ENCODE measurements at regions not wholly inside any gene's neighbourhood (a gene's known extent, or its start where the extent isn't known, plus 50 kb on each side); places are given as distances from the start of the nearest gene placed in this dataset.

GRCh38 chr21:28419811-28420210 is 572.9 kb downstream of the LTN1 start:
- ATAC-seq (ENCODE audit: insufficient number of reproducible peaks, low FRiP score, low read depth) = no peak
- Histone ChIP-seq H3K36me3 (no peaks in the 10 kb centered on the region), H3K27me3 (replicated peaks; ENCODE audit: insufficient read depth) (no peaks in the 10 kb centered on the region), H3K9me3 (no peaks in the 10 kb centered on the region), H3K27ac (no peak overlapping the region), H3K4me3 (no peak overlapping the region), H3K4me1 (ENCODE audit: control insufficient read depth in 1 of 2, low read depth in 2 of 2) (peaks cover 3 to 7% of the 10 kb centered on the region in 2 donors)
- no peak for TF ChIP-seq CTCF (IDR thresholded peaks at IDR 0.05)
- DNase-seq (ENCODE audit: low spot score) = no peak

GRCh38 chr21:28418726-28419514 is 573.8 kb downstream of the LTN1 start:
- Histone ChIP-seq H3K36me3 (no peaks in the 10 kb centered on the region), H3K9me3 (no peaks in the 10 kb centered on the region), H3K4me3 (no peak overlapping the region), H3K27me3 (replicated peaks; ENCODE audit: insufficient read depth) (no peaks in the 10 kb centered on the region), H3K4me1 (ENCODE audit: control insufficient read depth in 1 of 2, low read depth in 2 of 2) (peaks cover 3 to 7% of the 10 kb centered on the region in 2 donors), H3K27ac (no peak overlapping the region)
- DNase-seq (ENCODE audit: low spot score) (no peak), ATAC-seq (ENCODE audit: insufficient number of reproducible peaks, low FRiP score, low read depth) (no peak)
- TF ChIP-seq CTCF (IDR thresholded peaks at IDR 0.05) = no peak

- Histone ChIP-seq H3K36me3 (no peaks in the 10 kb centered on the region), H3K27ac (no peak overlapping the region), H3K4me3 (no peak overlapping the region), H3K9me3 (no peaks in the 10 kb centered on the region), H3K27me3 (replicated peaks; ENCODE audit: insufficient read depth) (no peaks in the 10 kb centered on the region), H3K4me1 (ENCODE audit: control insufficient read depth in 1 of 2, low read depth in 2 of 2) (no peaks in the 10 kb centered on the region)
- no peak for TF ChIP-seq CTCF (IDR thresholded peaks at IDR 0.05)
- ATAC-seq (ENCODE audit: insufficient number of reproducible peaks, low FRiP score, low read depth) = no peak
- DNase-seq (ENCODE audit: low spot score) = no peak
These were observed 582.4 kb downstream of the LTN1 start for GRCh38 chr21:28410256-28410655.

- no peak for TF ChIP-seq CTCF (IDR thresholded peaks at IDR 0.05)
- no peaks in the 10 kb centered on the region for H3K4me1 ChIP-seq (ENCODE audit: control insufficient read depth in 1 of 2, low read depth in 2 of 2)
- H3K4me3 ChIP-seq = no peak overlapping the region
- no peaks in the 10 kb centered on the region for H3K27me3 ChIP-seq (replicated peaks; ENCODE audit: insufficient read depth)
- ATAC-seq (ENCODE audit: insufficient number of reproducible peaks, low FRiP score, low read depth) (no peak), DNase-seq (ENCODE audit: low spot score) (no peak)
- no peak overlapping the region for H3K27ac ChIP-seq
- no peaks in the 10 kb centered on the region for H3K36me3 ChIP-seq
- H3K9me3 ChIP-seq = no peaks in the 10 kb centered on the region
These were observed 590.1 kb downstream of the LTN1 start for GRCh38 chr21:28402616-28402989.

- no peak for TF ChIP-seq CTCF (IDR thresholded peaks at IDR 0.05)
- H3K27ac ChIP-seq = no peak overlapping the region
- no peak overlapping the region for H3K4me3 ChIP-seq
- no peaks in the 10 kb centered on the region for H3K36me3 ChIP-seq
- ATAC-seq (ENCODE audit: insufficient number of reproducible peaks, low FRiP score, low read depth) (no peak), DNase-seq (ENCODE audit: low spot score) (no peak)
- no peaks in the 10 kb centered on the region for H3K4me1 ChIP-seq (ENCODE audit: control insufficient read depth in 1 of 2, low read depth in 2 of 2)
- H3K27me3 ChIP-seq (replicated peaks; ENCODE audit: insufficient read depth) = no peaks in the 10 kb centered on the region
- H3K9me3 ChIP-seq = no peaks in the 10 kb centered on the region
These were observed 595.6 kb downstream of the LTN1 start for GRCh38 chr21:28397040-28397439.

Measured in thoracic aorta (tissue), 2 donors.